HPDE6-E6E7 (cell line): ENCODE measurements at regions not wholly inside any gene's neighbourhood (a gene's known extent, or its start where the extent isn't known, plus 50 kb on each side); places are given as distances from the start of the nearest gene placed in this dataset.
"Not testable (repeated sequence)": the region's sequence is repeated elsewhere in the genome, so short reads cannot be mapped to it uniquely, and the experiment has no call there.

ENCODE experiments used
- DNase-seq: peaks from one replicate; pipeline ENCODE4 v3.0.0; 2011; ENCODE audit warnings: missing footprints; ENCODE audit errors: extremely low spot score

DNA sequence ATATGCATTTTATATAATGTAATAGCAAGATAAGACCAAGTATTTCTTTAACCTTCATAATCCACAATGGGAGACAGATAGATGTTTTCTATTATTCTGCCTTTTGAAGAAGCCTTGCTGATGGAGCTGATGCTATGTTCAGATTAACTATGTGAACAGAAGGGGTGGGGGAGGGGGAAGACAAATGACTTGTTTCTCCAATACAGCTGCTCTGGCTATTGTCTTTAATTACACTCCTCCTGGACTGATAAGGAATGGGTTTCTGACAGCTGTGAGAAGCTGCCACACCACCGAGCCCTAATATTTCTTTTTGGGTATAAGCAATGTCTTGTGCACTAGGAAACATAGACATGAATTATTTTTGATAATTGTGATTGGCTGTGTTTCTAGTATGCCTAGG, 62.0 kb downstream of the CAVIN4 start:
- DNase-seq, result no peak

GRCh38 chr9:100640447-100641050, 62.7 kb downstream of the CAVIN4 start:
- no peak for DNase-seq

DNA sequence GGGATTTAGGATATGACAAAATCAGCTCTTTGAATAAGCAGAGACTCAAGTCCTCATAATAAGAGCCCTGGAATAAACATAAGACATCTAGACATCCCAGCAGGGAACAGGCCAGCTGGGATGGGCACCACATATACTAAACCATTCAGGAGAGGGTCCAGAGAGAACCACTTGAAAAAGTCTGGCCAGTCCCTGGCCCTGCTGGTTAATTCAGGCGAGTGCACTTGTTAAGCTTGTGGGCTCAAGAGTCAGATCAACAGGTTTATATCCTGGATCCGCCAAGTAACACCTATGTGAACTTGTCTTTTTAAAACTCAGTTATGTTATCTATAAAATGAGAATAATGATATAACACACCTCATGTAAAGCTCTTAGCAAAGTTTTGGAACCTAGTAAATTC, 63.3 kb downstream of the CAVIN4 start:
- no peak for DNase-seq

- DNase-seq, result no peak
These were observed 75.0 kb downstream of the CAVIN4 start for GRCh38 chr9:100652850-100653249.

- DNase-seq, result no peak
These were observed 75.9 kb downstream of the CAVIN4 start for GRCh38 chr9:100653643-100654334.

DNA sequence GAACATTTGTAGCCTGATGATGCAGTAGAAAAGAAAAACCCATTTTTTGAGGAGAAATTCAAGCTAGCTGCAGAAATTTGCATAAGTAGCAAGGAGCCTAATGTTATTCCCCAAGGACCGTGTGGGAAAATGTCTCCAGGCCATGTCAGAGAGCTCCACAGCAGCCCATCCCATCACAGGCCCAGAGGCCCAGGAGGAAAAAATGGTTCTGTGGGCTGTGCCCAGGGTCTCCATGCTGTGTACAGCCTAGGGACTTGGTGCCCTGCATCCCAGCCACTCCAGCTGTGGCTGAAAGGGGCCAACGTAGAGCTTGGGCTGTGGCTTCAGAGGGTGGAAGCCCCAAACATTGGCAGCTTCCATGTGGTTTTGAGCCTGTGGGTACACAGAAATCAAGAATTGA, 79.0 kb downstream of the CAVIN4 start:
- not testable (repeated sequence) for DNase-seq

GRCh38 chr9:100661668-100662067, 83.8 kb downstream of the CAVIN4 start:
- DNase-seq, result no peak

- no peak for DNase-seq
These were observed 84.2 kb downstream of the CAVIN4 start for GRCh38 chr9:100662122-100662521.

DNA sequence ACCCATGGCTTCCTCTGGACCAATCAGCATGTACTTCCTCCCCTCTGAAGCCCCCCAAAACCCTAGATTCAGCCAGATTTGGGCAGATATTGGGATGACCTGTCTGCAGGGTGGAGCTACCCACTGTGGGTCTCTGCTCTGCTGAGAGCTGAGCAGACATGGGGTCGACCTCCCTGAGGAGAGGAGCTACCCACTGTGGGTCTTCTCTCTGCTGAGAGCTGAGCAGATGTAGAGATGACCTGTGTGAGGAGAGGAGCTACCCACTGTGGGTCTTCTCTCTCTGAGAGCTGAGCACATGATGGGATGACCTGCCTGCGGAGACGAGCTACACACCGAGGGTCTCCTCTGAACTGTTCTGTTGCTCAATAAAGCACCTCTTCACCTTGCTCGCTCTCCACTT, 89.6 kb downstream of the CAVIN4 start:
- DNase-seq, result no peak

DNA sequence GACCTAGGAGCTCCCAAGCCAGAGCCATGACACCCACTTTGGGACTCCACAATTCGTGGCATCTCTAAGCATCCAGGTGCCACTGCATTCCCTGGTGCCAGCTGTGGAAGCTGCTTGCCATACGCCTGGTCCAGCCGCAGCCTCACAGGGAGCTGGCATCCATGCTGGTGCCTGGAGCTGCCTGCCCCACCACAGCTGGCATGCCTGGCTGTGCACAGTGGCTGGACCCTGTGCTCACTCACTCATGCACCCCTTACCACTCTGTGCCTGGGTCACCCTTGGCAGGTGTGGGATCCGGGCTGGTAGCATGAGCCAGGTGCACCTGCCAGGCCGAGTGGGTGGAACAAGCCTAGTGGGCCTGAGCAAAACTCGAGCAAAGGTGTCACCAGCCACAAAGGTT, 90.1 kb downstream of the CAVIN4 start:
- no peak for DNase-seq

GRCh38 chr9:100669968-100670367, 92.1 kb downstream of the CAVIN4 start:
- no peak for DNase-seq

- no peak for DNase-seq
These were observed 92.8 kb downstream of the CAVIN4 start for GRCh38 chr9:100670719-100671118.

DNA sequence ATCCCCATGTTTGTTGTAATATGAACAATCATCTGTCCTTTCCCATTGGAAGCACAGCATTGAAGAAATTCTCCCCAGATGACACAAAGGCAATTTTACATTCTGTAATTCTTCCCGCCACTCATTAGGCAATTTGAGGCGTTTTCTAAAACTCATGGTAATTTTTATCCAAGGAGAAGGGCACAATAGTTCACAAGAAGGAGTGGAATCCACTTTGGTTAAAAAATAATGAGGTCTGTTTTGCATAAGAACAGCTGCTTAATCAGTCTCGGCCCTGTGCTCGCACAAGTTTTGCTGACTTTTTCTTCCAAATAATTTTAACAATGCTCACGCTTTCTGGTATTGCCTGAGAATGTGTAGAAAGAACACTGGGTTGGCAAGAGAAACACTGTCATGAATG, 94.0 kb downstream of the CAVIN4 start:
- no peak for DNase-seq

DNA sequence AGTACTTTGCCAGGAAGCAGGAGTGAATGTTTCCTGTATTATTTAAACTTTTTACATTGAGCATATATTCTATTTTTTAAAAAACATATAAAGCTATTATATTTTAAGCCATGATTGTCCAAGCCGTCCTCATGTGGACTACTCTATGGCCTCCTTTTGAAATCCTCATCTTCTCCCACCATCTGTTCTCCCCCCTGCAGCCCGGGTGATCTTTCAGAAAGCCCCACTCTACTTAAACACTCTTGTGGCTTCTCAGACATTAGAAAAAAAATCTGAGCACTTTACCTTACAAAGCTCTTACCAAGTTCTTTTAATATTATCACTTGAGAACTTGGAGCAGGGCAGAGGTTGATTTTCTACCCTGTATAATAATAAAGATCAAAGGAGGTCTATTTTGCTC, 95.4 kb downstream of the CAVIN4 start:
- DNase-seq, result no peak

DNA sequence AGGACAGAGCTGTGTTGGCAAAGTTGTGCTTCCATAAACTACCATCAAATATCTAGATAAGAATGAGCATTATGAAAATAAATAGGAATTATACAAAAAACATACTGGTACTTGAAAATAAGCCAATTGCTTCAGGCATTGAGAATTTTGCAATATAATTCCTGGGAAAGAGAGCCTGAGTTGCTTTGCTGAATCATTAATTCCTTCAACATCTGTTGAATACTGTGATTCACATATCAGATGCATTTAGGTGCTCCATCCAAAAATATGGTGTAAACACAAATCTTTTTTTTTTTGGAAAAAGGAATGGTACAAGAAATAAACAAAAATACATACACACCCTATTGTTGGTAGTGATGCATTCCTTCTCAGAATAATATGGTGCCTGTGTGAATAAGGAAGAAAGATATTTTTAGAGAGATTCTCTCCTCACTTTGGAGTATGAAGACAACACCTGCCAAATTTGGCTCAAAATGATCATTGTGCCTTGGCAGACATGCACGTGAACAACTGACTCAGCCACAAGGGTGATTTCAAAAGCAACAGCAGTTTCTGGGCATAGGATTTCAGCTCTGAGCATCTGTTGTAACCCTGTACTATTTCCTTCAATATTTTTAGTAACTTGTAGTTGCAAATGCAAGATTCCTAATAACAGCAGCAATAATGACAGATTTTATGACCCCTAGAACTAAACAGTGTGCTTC, 96.7 kb downstream of the CAVIN4 start:
- no peak for DNase-seq

DNA sequence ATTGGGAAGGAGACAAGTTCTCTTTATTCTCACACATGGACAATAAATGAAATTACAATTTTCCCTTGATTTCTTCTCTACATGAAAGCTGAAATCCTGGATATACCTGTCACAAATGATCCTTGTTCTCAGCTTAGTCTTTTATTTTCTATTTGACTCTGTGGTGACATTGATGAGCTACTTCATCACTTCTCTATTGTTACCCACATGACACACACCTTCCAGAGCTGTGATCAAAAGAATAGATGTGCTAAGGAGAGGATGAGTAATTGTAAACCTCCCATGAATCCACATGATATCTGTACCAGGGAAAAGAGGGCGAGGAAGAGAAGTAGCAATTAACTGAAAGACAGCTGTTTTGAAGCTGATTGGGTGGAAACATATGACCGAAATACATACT, 102.0 kb downstream of the CAVIN4 start:
- no peak for DNase-seq

- no peak for DNase-seq
These were observed 108.5 kb downstream of the CAVIN4 start for GRCh38 chr9:100686420-100686819.

DNA sequence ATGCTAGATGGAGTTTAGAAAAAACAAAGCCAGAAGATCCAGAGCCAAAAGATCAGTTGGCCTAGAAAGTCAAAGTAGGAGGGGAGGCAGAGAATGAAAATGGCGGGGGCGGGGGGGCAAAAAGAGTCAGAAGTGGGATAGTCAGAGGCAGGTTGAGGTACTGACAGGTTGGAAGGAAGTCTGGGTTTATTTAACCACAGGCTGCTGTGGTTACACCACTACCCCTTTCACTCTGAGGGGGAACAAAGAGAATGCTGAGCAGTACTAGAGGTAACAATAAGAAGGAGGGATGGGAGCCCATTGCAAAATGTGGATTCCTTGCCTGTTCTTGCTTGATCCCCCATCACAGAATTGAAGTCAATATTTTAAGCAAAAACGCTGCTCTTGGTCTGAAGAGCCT, 111.8 kb downstream of the CAVIN4 start:
- no peak for DNase-seq

- no peak for DNase-seq
These were observed 112.6 kb downstream of the CAVIN4 start for GRCh38 chr9:100690438-100690837.

DNA sequence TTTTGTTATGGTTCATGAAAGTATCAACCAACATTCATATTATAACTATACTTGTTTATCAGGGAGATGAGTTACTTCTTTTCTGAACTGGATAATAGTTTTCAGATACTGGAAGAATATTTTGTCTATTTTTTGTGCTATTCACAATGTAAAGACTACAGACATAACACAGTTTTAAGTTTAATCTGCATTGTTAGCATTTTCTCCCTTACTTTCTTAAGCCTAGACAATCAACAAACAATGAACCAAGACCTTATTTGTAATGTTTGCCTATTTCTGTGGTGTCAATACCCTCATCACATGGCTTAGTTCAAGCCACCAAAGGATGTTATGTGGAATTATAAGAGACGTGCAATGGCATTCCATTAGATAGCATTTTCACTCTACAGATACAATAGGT, 119.5 kb downstream of the CAVIN4 start:
- no peak for DNase-seq

DNA sequence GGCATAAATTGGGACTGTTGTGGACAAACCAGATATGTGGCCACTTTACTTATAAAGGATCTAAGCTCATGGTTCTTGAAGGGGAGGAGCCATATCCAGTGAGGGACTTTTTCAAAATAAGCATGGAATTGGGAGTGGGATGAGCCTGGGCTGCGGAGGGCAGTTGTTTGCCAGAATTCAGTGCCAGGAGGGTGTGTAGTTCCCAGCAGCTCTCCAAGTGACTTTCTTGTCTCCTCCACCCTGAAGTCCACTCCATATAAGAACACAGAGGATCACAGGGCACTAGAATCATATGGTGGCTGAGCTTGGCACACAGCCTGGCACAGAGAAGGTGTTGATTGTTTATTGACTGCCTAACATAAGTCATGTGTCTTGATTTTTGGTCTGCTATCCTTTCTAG, 121.1 kb downstream of the CAVIN4 start:
- no peak for DNase-seq

GRCh38 chr9:100699668-100700067, 121.8 kb downstream of the CAVIN4 start:
- DNase-seq, result no peak

- no peak for DNase-seq
These were observed 122.9 kb downstream of the CAVIN4 start for GRCh38 chr9:100700689-100701318.
